ENCODE measurements at regions not wholly inside any gene's neighbourhood (a gene's known extent, or its start where the extent isn't known, plus 50 kb on each side); places are given as distances from the start of the nearest gene placed in this dataset.

GRCh38 chr4:59570860-59571476 lies 1629.2 kb upstream of the ADGRL3 start:
- H3K36me3 ChIP-seq (ENCODE audit: control insufficient read depth, insufficient read depth, low read length), result no peaks in the 10 kb centered on the region
- no peaks in the 10 kb centered on the region for H3K4me1 ChIP-seq (ENCODE audit: control insufficient read depth, insufficient read depth, low read length)
- no peak overlapping the region for H3K4me3 ChIP-seq (ENCODE audit: insufficient read depth, low read depth, low read length)
- H3K9me3 ChIP-seq (ENCODE audit: control insufficient read depth, low read length), result no peaks in the 10 kb centered on the region
- no peaks in the 10 kb centered on the region for H3K27me3 ChIP-seq (ENCODE audit: control insufficient read depth, insufficient read depth, low read length, poor library complexity, severe bottlenecking)
- 100% methylated on average over 1 of the region's 2 CpGs; no CpG with 5 or more reads in 1 of the 2 experiments for WGBS, 2 experiments
- no peak overlapping the region for H3K27ac ChIP-seq (ENCODE audit: insufficient read depth, low read depth, low read length, poor library complexity, severe bottlenecking)

DNA sequence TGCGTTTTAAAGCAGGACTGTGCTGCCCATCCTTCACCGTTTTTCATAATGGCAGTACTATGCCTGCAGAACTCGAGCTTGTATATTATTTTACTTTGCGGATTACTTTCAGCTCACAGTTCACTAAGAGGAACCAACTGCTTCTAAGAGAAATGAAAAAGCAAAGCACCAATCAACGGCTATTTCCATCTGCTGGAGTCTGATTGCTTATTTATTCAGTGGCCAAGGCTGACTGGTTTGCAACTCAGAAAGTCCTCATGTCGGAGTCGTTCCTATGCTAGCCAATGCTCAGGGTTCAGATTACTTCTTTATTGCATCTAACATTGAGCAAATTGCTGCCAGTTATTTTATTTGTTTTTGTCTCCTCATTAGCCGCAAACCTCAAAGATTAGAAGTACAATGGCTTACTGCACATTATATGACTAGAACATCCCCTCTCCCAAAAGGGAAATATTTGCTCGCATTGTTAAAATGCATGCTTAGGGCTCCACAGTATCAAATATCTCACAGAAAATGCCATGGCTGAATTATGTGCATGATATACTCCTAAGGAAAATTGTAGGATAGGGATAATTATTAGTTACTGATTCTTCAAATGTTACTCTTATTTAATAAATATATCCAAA lies 1628.2 kb upstream of the ADGRL3 start:
- no peaks in the 10 kb centered on the region for H3K27me3 ChIP-seq (ENCODE audit: control insufficient read depth, insufficient read depth, low read length, poor library complexity, severe bottlenecking)
- no peak overlapping the region for H3K4me3 ChIP-seq (ENCODE audit: insufficient read depth, low read depth, low read length)
- H3K36me3 ChIP-seq (ENCODE audit: control insufficient read depth, insufficient read depth, low read length), result no peaks in the 10 kb centered on the region
- H3K9me3 ChIP-seq (ENCODE audit: control insufficient read depth, low read length), result no peaks in the 10 kb centered on the region
- H3K4me1 ChIP-seq (ENCODE audit: control insufficient read depth, insufficient read depth, low read length), result no peaks in the 10 kb centered on the region
- WGBS, 2 experiments, result 93 to 94% methylated on average over 8 to 9 of the region's 9 CpGs
- no peak overlapping the region for H3K27ac ChIP-seq (ENCODE audit: insufficient read depth, low read depth, low read length, poor library complexity, severe bottlenecking)

DNA sequence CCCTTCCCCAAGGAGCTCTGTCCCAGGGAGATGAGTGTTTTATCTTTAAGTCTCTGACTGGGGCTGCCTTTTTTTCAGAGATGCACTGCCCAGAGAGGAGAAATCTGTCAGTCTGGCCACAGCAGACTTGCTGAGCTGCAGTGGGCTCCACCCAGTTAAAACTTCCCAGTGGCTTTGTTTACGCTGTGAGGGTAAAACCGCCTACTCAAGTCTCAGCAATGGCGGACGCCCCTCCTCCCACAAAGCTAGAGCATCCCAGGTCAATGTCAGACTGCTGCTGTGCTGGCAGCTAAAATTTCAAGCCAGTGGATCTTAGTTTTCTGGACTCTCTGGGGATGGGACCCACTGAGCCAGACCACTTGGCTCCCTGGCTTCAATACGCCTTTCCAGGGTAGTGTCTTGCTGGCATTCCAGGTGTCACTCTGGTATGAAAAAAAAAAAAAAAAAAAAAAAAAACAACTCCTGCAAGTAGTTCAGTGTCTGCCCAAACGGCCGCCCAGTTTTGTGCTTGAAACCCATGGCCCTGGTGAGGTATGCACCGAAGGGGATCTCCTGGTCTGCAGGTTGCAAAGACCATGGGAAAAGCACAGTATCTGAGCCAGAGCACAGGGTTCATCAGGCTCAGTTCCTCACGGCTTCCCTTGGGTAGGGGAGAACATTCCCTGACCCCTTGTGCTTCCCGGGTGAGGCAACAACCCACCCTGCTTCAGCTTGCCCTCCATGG lies 1616.1 kb upstream of the ADGRL3 start:
- no peak overlapping the region for H3K4me3 ChIP-seq (ENCODE audit: insufficient read depth, low read depth, low read length)
- WGBS, 2 experiments, result 91 to 94% methylated on average over 10 of the region's 10 CpGs
- H3K36me3 ChIP-seq (ENCODE audit: control insufficient read depth, insufficient read depth, low read length), result no peaks in the 10 kb centered on the region
- no peaks in the 10 kb centered on the region for H3K4me1 ChIP-seq (ENCODE audit: control insufficient read depth, insufficient read depth, low read length)
- no peaks in the 10 kb centered on the region for H3K9me3 ChIP-seq (ENCODE audit: control insufficient read depth, low read length)
- no peaks in the 10 kb centered on the region for H3K27me3 ChIP-seq (ENCODE audit: control insufficient read depth, insufficient read depth, low read length, poor library complexity, severe bottlenecking)
- no peak overlapping the region for H3K27ac ChIP-seq (ENCODE audit: insufficient read depth, low read depth, low read length, poor library complexity, severe bottlenecking)

DNA sequence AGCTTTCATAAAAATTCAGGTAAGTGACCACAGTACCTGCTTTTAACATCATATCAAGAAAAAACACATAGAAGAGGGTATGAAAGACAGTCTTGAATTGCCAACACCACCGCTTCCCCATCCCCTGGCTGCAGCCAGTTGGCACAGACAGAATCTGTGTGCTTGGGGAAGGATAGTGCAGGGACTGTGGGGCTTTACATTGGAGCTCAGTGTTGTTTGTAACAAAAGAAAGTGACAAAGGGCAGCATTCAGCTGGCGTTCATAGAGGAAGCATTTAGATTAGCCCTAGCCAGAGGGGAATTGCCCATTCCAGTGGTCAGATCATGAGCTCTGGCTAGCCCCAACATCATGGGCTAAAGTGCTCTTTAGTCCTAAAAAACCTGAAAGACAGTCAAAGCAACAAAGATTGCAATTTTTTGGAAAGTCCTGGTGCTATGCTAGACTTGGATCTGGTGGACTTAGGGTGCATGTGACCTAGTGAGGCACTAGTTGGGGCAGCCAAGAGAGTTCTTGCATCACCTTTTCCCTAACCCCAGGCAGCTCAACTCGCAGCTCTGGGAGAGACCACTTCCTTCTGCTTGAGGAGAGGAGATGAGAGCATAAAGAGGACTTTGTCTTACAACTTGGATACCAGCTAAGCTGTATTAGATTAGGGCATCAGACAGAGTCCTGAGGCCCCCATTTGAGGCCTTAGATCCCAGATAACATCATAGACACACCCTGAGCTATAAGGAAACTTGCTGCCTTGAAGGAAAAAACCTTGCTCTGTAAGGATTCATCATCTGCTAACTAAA lies 1602.4 kb upstream of the ADGRL3 start:
- H3K27me3 ChIP-seq (ENCODE audit: control insufficient read depth, insufficient read depth, low read length, poor library complexity, severe bottlenecking), result no peaks in the 10 kb centered on the region
- WGBS, 2 experiments, result 79 to 80% methylated on average over 2 to 3 of the region's 3 CpGs
- no peak overlapping the region for H3K27ac ChIP-seq (ENCODE audit: insufficient read depth, low read depth, low read length, poor library complexity, severe bottlenecking)
- no peak overlapping the region for H3K4me3 ChIP-seq (ENCODE audit: insufficient read depth, low read depth, low read length)
- H3K4me1 ChIP-seq (ENCODE audit: control insufficient read depth, insufficient read depth, low read length), result no peaks in the 10 kb centered on the region
- no peaks in the 10 kb centered on the region for H3K9me3 ChIP-seq (ENCODE audit: control insufficient read depth, low read length)
- no peaks in the 10 kb centered on the region for H3K36me3 ChIP-seq (ENCODE audit: control insufficient read depth, insufficient read depth, low read length)

- Histone ChIP-seq H3K27me3 (ENCODE audit: control insufficient read depth, insufficient read depth, low read length, poor library complexity, severe bottlenecking) (no peaks in the 10 kb centered on the region), H3K27ac (ENCODE audit: insufficient read depth, low read depth, low read length, poor library complexity, severe bottlenecking) (no peak overlapping the region), H3K9me3 (ENCODE audit: control insufficient read depth, low read length) (no peaks in the 10 kb centered on the region), H3K4me3 (ENCODE audit: insufficient read depth, low read depth, low read length) (no peak overlapping the region), H3K4me1 (ENCODE audit: control insufficient read depth, insufficient read depth, low read length) (no peaks in the 10 kb centered on the region), H3K36me3 (ENCODE audit: control insufficient read depth, insufficient read depth, low read length) (no peaks in the 10 kb centered on the region)
- 94 to 96% methylated on average over 1 of the region's 1 CpG for WGBS, 2 experiments
Measured at GRCh38 chr4:59598330-59598618, 1601.9 kb upstream of the ADGRL3 start.

GRCh38 chr4:59608466-59608865 lies 1591.7 kb upstream of the ADGRL3 start:
- WGBS, 2 experiments, result 93% methylated on average over 1 of the region's 1 CpG; no CpG with 5 or more reads in 1 of the 2 experiments
- no peaks in the 10 kb centered on the region for H3K4me1 ChIP-seq (ENCODE audit: control insufficient read depth, insufficient read depth, low read length)
- no peaks in the 10 kb centered on the region for H3K36me3 ChIP-seq (ENCODE audit: control insufficient read depth, insufficient read depth, low read length)
- no peak overlapping the region for H3K27ac ChIP-seq (ENCODE audit: insufficient read depth, low read depth, low read length, poor library complexity, severe bottlenecking)
- H3K27me3 ChIP-seq (ENCODE audit: control insufficient read depth, insufficient read depth, low read length, poor library complexity, severe bottlenecking), result no peaks in the 10 kb centered on the region
- no peak overlapping the region for H3K4me3 ChIP-seq (ENCODE audit: insufficient read depth, low read depth, low read length)
- H3K9me3 ChIP-seq (ENCODE audit: control insufficient read depth, low read length), result no peaks in the 10 kb centered on the region

DNA sequence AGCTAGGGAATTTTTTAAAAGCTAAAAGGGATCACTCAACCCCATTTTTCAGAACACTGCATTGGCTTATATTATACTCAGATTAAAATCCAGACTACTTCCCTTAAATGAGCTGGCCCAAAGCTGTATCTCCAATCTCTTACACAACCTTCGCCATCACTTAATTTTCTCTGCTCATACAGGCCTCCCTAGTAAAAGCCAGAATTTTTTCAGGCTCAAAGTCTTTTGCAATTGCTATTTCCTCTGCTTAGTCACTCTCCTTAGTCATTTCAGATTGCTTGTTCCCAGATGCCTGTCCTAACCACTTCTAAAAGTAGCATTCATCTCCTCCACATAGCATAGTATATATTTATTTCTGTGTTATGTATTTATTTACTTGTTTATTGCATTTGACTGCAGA lies 1587.9 kb upstream of the ADGRL3 start:
- WGBS, 2 experiments, result 92% methylated on average over 1 of the region's 1 CpG
- no peak overlapping the region for H3K27ac ChIP-seq (ENCODE audit: insufficient read depth, low read depth, low read length, poor library complexity, severe bottlenecking)

GRCh38 chr4:59615316-59615715 lies 1584.8 kb upstream of the ADGRL3 start:
- no peak overlapping the region for H3K27ac ChIP-seq (ENCODE audit: insufficient read depth, low read depth, low read length, poor library complexity, severe bottlenecking)
- H3K4me3 ChIP-seq (ENCODE audit: insufficient read depth, low read depth, low read length), result no peak overlapping the region
- H3K27me3 ChIP-seq (ENCODE audit: control insufficient read depth, insufficient read depth, low read length, poor library complexity, severe bottlenecking), result no peaks in the 10 kb centered on the region
- no peaks in the 10 kb centered on the region for H3K9me3 ChIP-seq (ENCODE audit: control insufficient read depth, low read length)
- H3K36me3 ChIP-seq (ENCODE audit: control insufficient read depth, insufficient read depth, low read length), result no peaks in the 10 kb centered on the region
- no peaks in the 10 kb centered on the region for H3K4me1 ChIP-seq (ENCODE audit: control insufficient read depth, insufficient read depth, low read length)

More for the DNA sequence above, 1587.9 kb upstream of the ADGRL3 start:
- Histone ChIP-seq H3K4me1 (ENCODE audit: control insufficient read depth, insufficient read depth, low read length) (no peaks in the 10 kb centered on the region), H3K4me3 (ENCODE audit: insufficient read depth, low read depth, low read length) (no peak overlapping the region), H3K36me3 (ENCODE audit: control insufficient read depth, insufficient read depth, low read length) (no peaks in the 10 kb centered on the region), H3K9me3 (ENCODE audit: control insufficient read depth, low read length) (no peaks in the 10 kb centered on the region), H3K27me3 (ENCODE audit: control insufficient read depth, insufficient read depth, low read length, poor library complexity, severe bottlenecking) (no peaks in the 10 kb centered on the region)

- Histone ChIP-seq H3K27me3 (ENCODE audit: control insufficient read depth, insufficient read depth, low read length, poor library complexity, severe bottlenecking) (no peaks in the 10 kb centered on the region), H3K36me3 (ENCODE audit: control insufficient read depth, insufficient read depth, low read length) (no peaks in the 10 kb centered on the region), H3K4me3 (ENCODE audit: insufficient read depth, low read depth, low read length) (no peak overlapping the region), H3K9me3 (ENCODE audit: control insufficient read depth, low read length) (no peaks in the 10 kb centered on the region), H3K4me1 (ENCODE audit: control insufficient read depth, insufficient read depth, low read length) (no peaks in the 10 kb centered on the region), H3K27ac (ENCODE audit: insufficient read depth, low read depth, low read length, poor library complexity, severe bottlenecking) (no peak overlapping the region)
- WGBS, 2 experiments, result 87 to 94% methylated on average over 1 of the region's 1 CpG
Measured at GRCh38 chr4:59629348-59629747, 1570.8 kb upstream of the ADGRL3 start.

DNA sequence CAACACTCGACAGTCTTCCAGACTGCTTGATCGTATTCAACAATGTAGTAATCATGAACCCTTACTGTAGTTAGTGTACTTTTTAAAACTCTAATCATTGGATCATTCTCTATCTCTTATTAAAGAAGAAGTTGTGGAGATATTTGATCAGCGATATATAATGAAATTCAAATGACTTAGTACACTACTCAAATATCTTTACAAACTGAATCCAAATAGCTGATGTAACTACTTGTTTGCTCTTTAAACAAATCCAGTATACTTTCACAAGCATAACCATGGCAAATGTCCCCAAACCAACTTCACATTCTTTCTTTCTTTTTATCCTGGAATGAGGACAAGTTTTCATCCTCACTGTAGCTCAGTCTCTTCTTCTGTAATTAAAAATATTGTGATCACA lies 1569.9 kb upstream of the ADGRL3 start:
- H3K36me3 ChIP-seq (ENCODE audit: control insufficient read depth, insufficient read depth, low read length), result no peaks in the 10 kb centered on the region
- H3K27ac ChIP-seq (ENCODE audit: insufficient read depth, low read depth, low read length, poor library complexity, severe bottlenecking), result no peak overlapping the region
- H3K9me3 ChIP-seq (ENCODE audit: control insufficient read depth, low read length), result no peaks in the 10 kb centered on the region
- H3K4me3 ChIP-seq (ENCODE audit: insufficient read depth, low read depth, low read length), result no peak overlapping the region
- H3K4me1 ChIP-seq (ENCODE audit: control insufficient read depth, insufficient read depth, low read length), result no peaks in the 10 kb centered on the region
- no peaks in the 10 kb centered on the region for H3K27me3 ChIP-seq (ENCODE audit: control insufficient read depth, insufficient read depth, low read length, poor library complexity, severe bottlenecking)
- 100% methylated on average over 2 of the region's 3 CpGs; no CpG with 5 or more reads in 1 of the 2 experiments for WGBS, 2 experiments

Data from ectodermal cell (in vitro differentiated cells).